HG03064 (cell line): ENCODE measurements at regions not wholly inside any gene's neighbourhood (a gene's known extent, or its start where the extent isn't known, plus 50 kb on each side); places are given as distances from the start of the nearest gene placed in this dataset.
"Not testable (repeated sequence)": the region's sequence is repeated elsewhere in the genome, so short reads cannot be mapped to it uniquely, and the experiment has no call there.

Experiments
- ATAC-seq: cut with Tn5 transposase; IDR thresholded peaks from one replicate; pipeline ENCODE4 v1.9.1; 2021; ENCODE audit warnings: low read depth; ENCODE audit not compliant: unreplicated experiment

DNA sequence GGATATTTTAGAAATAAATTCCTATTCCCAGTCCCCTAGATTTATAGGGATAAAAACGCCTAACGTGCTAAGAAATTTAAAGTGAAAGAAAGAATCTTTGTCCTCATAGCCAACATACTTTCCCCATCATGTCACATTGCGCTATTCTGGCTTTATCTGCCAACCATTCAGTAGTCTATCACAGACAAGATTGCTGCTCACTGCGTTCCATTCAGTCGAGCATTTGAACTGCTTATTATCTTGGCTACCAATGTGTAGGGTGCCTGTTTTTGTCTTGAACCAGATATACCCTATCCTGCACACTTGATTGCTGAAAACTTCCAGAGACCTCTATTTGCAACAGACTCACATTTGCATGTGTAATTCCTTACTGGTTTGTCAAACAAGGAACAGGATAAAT is 751.5 kb downstream of the EPHA7 start:
- ATAC-seq, result no peak

DNA sequence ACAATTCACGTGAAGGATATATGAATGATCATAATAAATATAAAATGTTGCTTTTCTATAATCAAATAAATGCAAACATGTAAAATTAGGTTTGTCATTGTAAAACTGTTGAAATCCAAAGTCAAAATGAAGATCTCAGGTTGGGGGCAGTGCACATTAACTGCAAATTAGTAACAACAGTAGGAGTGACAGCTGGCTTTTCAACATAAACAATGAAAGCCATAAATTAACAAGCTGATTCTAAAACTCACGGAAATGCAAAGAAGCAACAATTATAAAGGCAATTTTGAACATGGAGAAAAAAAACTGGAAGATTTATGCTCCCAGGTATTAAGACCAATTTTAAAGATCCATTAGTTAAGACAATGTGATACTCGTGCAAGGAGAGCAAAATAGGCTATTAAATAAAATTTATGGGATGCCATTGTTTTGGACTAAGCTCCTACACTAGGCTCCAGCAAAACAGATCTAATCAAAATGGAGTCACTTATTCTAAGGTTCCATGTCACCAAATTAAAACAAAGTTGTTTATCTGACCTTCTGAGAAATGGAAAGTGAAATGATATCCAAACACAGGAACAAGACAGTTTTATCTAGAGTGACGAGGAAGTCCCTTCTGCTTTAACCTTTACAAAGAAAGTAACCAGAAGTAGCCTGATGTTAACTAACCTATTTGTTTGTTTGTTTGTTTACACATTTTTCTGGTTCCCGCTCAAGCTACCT is 770.8 kb downstream of the EPHA7 start:
- ATAC-seq, result no peak

DNA sequence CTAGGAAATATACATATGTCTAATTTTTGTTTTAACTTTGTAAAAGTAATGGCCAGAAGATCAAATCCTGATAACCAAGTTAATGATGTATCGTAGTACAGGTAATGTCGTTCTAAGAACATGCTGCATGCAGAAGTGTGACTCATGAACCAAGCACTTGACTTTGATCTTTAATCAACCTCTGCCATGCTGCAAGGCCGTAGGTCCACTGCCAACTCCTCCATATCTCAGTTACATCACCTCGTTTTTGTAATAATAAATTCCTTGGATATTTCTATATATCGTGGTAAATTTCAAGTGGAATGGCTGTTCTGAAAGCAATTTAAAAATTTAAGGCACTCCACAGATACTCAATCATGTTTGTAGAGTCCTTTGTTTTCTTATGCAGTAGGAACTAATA is 771.7 kb downstream of the EPHA7 start:
- ATAC-seq, result no peak

DNA sequence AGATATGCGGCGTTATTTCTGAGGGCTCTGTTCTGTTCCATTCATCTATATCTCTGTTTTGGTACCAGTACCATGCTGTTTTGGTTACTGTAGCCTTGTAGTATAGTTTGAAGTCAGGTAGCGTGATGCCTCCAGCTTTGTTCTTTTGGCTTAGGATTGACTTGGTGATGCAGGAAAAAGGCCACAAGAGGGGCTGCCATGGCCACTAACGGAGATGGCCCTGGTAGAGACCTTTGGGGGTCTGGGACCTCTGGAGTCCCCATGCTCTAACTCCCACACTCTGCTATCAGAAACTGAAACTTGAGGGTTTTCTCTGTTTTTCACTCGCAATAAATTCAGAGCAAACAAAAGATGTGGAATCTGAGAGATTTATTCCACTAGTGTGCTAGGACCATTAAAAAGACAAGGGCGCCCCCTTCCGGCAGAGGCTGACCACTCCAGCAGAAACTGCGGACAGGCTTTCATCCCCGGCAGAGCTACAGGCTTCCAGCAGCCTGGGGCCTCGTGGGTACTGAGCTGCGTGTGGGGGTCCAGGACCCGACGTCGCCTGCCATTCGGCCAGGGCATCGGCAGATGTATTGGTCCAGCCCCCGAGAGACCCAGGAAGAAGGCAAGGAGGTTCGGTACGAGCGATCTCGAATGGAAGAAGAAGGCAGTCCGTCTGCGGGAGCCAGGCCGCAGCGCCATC is 775.1 kb downstream of the EPHA7 start:
- not testable (repeated sequence) for ATAC-seq

DNA sequence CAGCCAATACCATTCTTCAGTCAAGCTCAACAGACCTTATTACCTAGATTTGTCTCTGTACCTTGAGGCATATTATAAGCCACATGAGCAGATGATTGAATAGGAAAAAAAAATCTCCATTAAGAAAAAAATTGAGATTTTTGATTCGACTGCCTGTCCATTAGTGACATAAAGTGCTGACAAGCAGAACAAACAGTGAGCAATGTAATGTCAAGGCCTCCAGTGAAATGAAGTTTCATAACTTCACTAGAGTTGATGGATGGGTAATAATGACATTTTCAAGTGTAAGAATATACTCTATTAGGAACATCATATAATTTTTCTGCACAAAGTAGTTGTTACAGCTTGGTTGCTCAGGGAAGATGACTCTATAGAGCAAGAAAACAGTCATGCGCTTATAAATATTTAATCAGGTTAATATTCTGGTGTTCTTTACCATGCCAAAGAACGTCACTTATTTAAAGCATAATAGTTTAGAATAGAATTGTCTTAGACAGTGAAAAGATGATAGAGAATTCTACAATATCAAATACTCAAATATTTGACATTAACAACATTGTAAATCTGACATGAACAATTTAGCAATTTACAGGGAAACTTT is 783.7 kb downstream of the EPHA7 start:
- no peak for ATAC-seq

DNA sequence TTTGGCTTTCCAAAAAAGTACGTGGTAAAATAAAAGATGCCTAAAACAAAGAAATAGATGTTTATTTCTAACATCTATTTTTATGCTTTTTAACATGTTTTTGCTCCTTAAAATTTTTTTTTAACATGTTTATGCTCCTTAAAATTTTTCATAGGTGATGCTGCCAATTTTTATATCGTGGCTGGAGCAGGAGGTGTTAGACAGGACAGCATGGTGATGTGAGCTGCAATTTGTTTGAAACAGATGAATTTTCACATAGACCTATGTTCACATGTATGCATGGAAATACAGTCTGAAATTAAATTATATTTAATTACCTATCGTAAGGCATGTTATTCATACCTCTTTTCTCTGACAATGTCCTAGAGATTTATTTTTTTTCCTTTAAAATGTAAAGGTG is 784.8 kb downstream of the EPHA7 start:
- no peak for ATAC-seq

DNA sequence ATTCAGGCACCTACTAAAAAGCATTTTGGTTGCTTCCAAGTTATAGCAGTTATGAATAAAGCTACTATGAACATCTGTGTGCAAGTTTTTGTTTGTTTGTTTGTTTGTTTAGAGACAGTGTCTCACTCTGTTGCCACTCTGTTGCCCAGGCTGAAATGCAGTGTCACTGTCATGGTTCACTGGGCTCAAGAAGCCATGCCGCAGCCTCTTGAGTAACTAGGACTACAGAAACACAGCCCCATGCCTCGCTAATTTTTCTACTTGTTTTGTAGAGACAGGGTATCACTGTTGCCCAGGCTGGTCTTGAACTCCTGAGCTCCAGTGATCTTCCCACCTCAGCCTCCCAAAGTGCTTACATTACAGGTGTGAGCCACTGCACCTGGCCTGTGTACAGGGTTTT is 795.9 kb downstream of the EPHA7 start:
- no peak for ATAC-seq

DNA sequence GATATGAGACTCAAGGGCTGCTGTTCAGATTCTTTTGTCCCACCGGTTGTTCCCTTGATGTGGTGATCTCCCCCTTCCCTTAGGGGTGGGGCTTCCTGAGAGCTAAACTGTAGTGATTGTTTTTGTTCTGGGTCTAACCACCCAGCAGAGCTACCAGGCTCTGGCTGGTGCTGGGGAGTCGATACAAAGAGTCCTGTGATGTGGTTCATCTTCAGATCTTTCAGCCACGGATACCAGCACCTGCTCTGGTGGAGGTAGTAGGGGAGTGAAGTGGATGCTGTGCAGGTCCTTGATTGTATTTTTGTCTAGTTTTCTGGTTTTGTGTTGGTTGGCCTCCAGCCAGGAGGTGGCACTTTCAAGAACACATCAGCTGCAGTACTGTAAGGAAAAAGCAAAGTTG is 801.6 kb downstream of the EPHA7 start:
- ATAC-seq, result no peak

DNA sequence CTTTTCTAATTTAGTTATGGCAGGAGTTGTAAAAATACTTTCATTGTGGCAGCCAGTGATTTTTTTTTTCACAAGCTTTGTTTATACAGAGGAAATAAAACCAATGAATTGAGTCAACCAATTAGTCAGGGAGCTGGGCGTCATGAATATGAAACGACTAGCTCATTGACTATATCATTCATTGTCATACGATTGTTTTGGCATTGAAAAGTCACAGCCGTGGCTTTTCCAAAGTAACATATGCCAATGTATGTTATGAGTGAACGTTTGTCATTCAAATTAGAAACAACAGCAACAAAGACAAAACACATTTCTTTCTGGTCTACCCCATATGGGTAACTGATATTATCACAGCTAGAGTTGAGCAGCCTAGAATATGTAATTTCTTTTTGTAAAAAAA is 810.6 kb downstream of the EPHA7 start:
- no peak for ATAC-seq

DNA sequence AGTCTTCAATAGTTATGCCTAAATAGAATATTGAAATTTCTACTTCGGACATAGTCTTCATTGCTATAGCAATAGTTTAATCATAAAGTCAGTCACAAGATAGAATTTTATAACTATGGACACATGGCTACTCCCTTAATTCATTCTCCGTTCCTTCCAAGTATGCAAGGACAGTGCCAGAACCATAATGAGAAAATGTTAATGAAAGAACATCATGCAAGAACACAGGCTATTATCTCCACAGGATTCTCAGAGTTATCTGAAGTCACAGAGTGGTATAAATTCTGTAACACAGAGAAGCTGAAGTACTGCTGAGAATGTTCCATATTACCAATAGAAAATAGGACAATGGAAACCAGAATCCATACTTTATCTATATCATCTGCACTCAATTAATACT is 826.2 kb downstream of the EPHA7 start:
- ATAC-seq, result no peak

DNA sequence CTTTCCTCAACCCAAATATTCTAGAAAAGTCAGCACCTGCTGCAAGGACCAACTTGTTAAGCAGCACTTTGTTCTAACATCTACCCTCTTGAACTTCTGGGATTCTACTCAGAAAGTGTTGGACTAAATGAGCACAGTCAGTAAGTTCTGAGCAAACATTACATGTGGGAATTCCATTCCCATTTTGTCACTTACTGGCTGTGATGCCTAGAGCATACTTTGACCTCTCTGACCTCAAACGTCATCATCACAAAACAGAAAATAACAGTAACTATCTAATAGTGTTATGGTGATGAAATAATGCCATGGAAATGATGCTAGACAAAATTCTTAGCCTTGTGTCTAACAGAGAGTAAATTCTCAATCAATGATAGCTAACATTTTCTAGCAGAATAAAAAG is 829.4 kb downstream of the EPHA7 start:
- no peak for ATAC-seq

DNA sequence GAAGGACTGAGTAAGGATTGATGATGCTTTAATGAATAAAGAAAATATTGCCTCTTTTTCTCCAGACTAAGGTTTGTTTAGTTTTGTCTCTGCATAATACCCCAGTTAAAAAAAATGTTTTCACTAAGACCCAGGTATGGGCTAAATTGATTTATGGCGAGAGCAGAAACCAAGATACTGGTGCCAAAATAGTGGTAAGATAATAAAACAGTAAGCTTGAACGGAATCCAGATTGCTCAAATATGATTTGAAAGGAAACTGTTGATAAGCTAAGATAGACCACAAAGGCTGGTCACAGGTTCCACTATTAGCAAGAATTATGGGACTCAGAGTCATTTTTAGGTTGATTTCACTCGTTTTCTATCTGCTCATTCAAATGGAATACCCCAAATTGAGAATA is 831.2 kb downstream of the EPHA7 start:
- no peak for ATAC-seq

DNA sequence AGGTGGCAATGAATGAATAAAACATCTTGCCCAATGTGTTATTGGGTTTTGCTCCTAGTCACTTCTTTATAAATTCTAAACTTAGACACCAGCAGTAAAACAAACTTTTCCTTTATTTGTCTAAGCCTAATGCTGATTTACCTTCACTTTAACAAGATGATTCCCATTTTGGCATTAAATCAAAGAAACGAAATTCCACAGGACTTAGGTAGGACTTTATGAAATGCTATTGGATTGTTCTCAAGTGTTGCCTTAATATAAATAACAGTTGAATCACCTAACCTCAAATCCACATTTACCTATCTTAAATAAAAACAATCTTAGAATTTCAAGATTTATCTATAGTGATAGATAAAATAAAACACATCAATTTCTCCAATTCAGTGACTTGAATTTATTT is 831.8 kb downstream of the EPHA7 start:
- no peak for ATAC-seq

DNA sequence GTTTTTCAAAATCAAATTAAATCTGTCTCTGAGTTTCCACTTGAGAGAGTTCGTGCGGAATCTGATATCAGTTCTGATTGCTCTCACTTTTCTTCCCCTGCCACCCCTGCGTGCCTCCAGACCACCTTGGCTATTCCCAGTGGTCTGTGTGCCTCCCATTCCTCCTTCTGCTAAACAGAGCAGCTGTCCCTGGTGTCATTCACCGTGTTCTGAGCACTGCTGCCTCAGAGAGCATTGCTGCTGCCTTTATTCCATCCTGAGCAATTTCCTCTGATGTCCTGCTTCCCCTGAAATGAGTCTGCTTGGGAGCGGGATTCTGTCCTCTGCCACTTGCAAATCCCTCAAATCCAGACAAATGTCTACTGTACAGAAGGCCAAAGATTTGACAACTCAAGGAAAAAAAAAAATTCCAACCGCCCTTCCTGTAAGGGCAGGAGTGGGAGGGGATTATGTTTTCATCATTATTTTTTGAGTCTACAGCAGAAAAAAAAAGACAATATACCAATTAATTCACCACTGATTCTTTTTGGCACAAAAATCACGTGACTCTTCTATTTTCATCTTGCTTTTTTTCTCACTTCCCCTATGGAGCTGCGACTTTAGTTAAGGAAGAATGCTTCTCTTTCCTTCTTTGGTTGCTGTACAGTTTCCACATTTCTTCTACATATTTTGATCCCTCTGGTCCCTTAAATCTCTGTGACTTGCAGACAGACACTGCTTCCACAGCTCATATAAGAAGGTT is 833.0 kb downstream of the EPHA7 start:
- ATAC-seq, result no peak

DNA sequence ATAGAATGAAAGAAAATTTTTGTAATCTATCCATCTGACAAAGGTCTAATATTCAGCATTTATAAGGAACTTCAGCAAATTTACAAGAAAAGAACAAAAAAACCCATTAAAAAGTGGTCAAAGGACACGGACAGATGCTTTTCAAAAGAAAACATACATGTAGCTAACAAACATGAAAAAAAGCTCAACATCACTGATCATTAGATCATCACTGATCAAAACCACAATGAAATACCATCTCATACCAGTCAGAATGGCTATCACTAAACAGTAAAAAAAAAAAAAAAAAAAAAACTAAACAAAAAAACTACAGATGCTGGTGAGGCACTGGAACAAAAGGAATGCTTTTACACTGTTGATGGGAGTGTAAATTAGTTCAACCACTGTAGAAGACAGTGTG is 837.1 kb downstream of the EPHA7 start:
- no peak for ATAC-seq

DNA sequence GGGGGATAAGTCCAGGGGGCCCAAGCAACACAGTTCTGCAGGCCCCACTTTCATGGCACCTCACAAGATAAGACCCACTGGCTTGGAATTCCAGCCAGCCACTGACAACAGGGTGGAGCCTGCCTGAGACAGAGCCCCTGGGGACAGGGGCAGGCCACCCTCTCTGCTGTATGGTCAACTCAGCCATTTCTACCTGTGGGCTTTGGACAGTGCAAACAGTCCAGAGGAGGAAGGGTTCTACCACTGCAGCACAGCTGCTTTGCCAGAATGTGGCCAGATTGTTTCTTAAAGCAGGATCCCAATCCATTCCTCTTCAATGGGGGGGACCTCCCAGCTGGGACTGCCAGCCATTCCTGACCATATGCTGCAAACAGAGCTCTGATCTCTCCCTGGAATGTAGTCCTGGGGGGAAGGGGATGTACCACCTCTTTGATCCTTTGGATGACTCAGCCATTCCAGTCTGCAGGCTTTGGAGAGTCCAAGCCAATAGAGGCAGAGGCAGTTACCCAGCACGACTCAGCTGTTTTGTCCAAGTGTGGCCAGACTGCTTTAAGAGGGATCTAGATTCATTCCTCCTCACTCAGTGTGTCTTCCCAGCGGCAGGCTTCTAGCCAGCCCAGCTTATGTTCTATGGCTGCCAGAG is 842.2 kb downstream of the EPHA7 start:
- no peak for ATAC-seq

DNA sequence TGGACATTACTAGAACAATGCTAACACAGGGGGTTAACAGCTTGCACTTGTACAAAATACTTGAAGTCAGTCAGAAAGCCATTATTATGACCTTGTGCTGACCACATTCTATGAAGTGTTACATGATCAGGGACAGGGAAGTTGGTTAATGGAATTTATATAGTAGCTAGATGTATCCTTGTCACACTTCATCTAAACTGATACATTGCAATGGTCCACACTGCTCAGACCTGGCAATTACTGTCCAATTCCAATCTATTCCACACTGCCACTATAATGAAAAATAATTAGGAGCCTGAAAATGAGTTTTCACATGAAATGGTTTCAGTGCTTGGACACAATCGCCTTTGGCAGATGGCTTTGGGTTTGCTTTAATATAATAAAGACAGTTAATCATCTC is 850.8 kb downstream of the EPHA7 start:
- ATAC-seq, result no peak

DNA sequence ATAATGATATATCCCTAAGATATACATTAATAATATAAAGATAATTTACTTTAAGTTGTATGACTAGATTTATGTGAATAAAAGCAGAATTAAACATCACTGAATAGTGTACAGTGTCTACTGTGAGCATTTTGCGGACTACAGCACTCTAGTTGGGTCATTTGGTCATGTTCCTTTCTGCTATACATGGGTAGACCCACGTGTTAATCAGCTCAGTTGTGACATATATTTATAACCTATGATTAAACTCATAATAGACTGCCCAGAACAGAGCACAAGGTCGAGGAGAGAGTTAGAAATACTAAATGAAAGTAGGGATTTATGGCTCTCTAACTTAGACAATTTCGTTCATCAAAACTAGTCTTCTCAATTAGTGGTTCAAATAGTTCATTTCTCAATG is 852.7 kb downstream of the EPHA7 start:
- ATAC-seq, result no peak

DNA sequence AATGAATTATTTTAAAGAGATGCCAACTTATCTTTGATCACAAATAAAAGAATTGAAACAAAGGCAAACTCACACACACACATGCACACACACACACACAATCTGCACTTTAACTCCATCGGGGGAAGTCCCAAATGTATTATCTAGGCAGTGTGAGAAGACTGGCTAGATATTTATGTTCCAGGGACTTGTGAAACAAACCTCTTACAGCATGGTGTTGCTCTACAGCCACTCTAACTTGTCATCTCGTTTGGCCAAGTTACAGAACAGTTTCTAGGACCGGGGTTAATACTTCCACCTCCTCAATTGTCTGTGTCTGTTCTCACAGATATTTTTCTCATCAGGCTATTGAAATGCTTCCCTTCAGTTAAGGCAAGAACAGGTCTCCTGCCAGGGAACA is 855.0 kb downstream of the EPHA7 start:
- no peak for ATAC-seq

DNA sequence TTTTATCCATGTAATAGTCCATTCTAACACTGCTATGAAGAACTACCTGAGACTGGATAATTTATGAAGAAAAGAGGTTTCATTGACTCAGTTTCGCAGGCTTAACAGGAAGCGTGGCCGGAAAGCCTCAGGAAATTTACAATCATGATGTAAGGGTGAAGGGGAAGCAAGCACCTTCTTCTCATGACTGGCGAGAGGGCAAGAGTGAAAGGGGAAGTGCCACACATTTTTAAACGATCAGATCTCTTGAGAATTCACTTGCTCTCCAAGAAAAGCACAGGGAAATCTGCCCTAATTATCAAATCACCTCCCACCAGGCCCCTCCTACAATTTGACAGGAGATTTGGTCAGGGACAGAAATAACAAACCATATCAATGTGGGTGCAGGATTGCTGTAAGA is 859.7 kb downstream of the EPHA7 start:
- ATAC-seq, result no peak

DNA sequence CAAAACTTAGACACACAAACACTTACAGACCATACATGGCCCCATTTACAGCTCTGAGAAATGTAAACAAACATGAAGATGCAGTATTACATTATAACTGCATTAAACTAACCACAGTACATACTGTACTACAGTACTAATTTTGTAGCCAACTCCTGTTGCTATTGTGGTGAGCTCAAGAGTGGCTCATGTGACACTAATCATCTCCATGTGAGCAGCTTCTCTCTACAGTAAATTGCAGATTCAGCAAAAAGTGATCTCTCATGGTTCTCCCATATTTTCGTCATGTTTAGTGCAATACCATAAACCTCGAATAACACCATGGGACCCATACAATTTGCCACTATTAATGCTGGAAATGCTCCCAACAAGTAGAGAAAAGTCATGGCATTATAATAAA is 860.4 kb downstream of the EPHA7 start:
- no peak for ATAC-seq
